MCF 10A (cell line): ENCODE measurements at regions not wholly inside any gene's neighbourhood (a gene's known extent, or its start where the extent isn't known, plus 50 kb on each side); places are given as distances from the start of the nearest gene placed in this dataset.

Source experiments
- BruUV-seq: library from RNA; stranded (reverse); fragments of 400-500 nt; replicated peaks from 2 replicates; lab custom pipeline; 2021; lab: Mats Ljungman, UMichigan
- CTCF ChIA-PET: fragments of 300-600 bp; sonication (Branson Sonifier 250); formaldehyde crosslinking; extraction: SDS; loops from one replicate; lab custom pipeline; 2021; ENCODE audit warnings: antibody characterized with exemption, inconsistent platforms; lab: Yijun Ruan, JAX
- POLR2A ChIA-PET: fragments of 300-600, 350-650 bp; sonication (Branson Sonifier 250); formaldehyde crosslinking; extraction: SDS; loops from one replicate; lab custom pipeline; 2020; ENCODE audit warnings: antibody characterized with exemption, inconsistent platforms; lab: Yijun Ruan, JAX
- DNase-seq: peaks from one replicate; pipeline ENCODE4 v3.0.0-alpha.2; 2018; ENCODE audit not compliant: unreplicated experiment
- H3K27ac Mint-ChIP-seq: one replicate; pipeline ENCODE4 v1.8.0; 2022; ENCODE audit warnings: mild to moderate bottlenecking, low read depth, mixed read lengths; ENCODE audit not compliant: unreplicated experiment
- H3K27me3 Mint-ChIP-seq: one replicate; pipeline ENCODE4 v1.8.0; 2022; ENCODE audit warnings: mixed read lengths; ENCODE audit not compliant: insufficient read depth, unreplicated experiment
- H3K36me3 Mint-ChIP-seq: one replicate; pipeline ENCODE4 v1.8.0; 2022; ENCODE audit warnings: mild to moderate bottlenecking, moderate library complexity, mixed read lengths; ENCODE audit not compliant: insufficient read depth, unreplicated experiment
- H3K4me1 Mint-ChIP-seq: one replicate; pipeline ENCODE4 v1.8.0; 2022; ENCODE audit warnings: mixed read lengths; ENCODE audit not compliant: insufficient read depth, unreplicated experiment
- H3K4me3 Mint-ChIP-seq: one replicate; pipeline ENCODE4 v1.8.0; 2022; ENCODE audit warnings: mild to moderate bottlenecking, moderate library complexity, mixed read lengths; ENCODE audit not compliant: unreplicated experiment
- H3K9me3 Mint-ChIP-seq: one replicate; pipeline ENCODE4 v1.8.0; 2022; ENCODE audit warnings: mixed read lengths; ENCODE audit not compliant: unreplicated experiment
- CTCF ChIP-seq: fragments of 200-600 bp; IDR thresholded peaks from one replicate; pipeline ENCODE4 v1.8.0; 2022; ENCODE audit warnings: antibody characterized with exemption, mild to moderate bottlenecking; ENCODE audit not compliant: unreplicated experiment
- intact Hi-C: fragments of 100-400 bp; cut with micrococcal nuclease; formaldehyde crosslinking; loops from 2 replicates; pipeline ENCODE4 v1.14.1; 2022

GRCh38 chr14:47857646-47858045 is 182.2 kb upstream of the MDGA2 start:
- intact Hi-C loops = no loop called here
- H3K36me3 Mint-ChIP-seq = no peaks in the 10 kb centered on the region
- no TSS peak for BruUV-seq
- H3K4me1 Mint-ChIP-seq = peaks cover 9% of the 10 kb centered on the region
- no peak overlapping the region for H3K27ac Mint-ChIP-seq
- no peaks in the 10 kb centered on the region for H3K27me3 Mint-ChIP-seq
- no peak for TF ChIP-seq CTCF
- DNase-seq = no peak
- ChIA-PET POLR2A (no interaction called here), CTCF (no interaction called here)
- H3K9me3 Mint-ChIP-seq = no peaks in the 10 kb centered on the region
- H3K4me3 Mint-ChIP-seq = no peak overlapping the region

GRCh38 chr14:47852278-47852677 is 176.9 kb upstream of the MDGA2 start:
- no peak for TF ChIP-seq CTCF
- H3K4me1 Mint-ChIP-seq = peaks cover under 1% of the 10 kb centered on the region
- intact Hi-C loops = no loop called here
- H3K9me3 Mint-ChIP-seq = no peaks in the 10 kb centered on the region
- no peak overlapping the region for H3K27ac Mint-ChIP-seq
- no peaks in the 10 kb centered on the region for H3K36me3 Mint-ChIP-seq
- POLR2A ChIA-PET = no interaction called here
- BruUV-seq = no TSS peak
- no peak overlapping the region for H3K4me3 Mint-ChIP-seq
- no peak for DNase-seq
- CTCF ChIA-PET = no interaction called here
- H3K27me3 Mint-ChIP-seq = no peaks in the 10 kb centered on the region

DNA sequence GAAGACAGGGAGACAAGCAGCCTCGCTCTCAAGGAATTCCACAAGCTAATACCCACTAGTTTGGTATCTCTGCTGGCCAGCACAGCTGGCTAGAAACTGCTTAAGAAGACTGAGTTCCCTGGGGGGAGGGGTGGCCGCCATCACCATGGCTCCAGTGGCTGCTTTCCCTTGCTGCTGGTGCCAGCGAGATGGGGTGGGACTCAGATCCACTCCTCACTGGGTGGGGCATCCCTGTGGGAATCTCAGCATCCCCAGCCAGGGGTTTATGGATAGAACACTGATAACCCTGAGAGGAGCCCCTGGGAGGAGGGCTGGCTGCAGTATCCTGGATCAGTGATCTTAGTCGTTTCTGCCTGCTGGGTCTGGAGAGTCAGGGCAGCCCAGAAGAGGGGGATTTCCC is 170.6 kb upstream of the MDGA2 start:
- no TSS peak for BruUV-seq
- ChIA-PET POLR2A (no interaction called here), CTCF (no interaction called here)
- no peaks in the 10 kb centered on the region for H3K36me3 Mint-ChIP-seq
- TF ChIP-seq CTCF = no peak
- no peaks in the 10 kb centered on the region for H3K27me3 Mint-ChIP-seq
- H3K4me1 Mint-ChIP-seq = no peaks in the 10 kb centered on the region
- H3K9me3 Mint-ChIP-seq = no peaks in the 10 kb centered on the region
- H3K4me3 Mint-ChIP-seq = no peak overlapping the region
- no peak for DNase-seq
- intact Hi-C loops = no loop called here
- no peak overlapping the region for H3K27ac Mint-ChIP-seq

DNA sequence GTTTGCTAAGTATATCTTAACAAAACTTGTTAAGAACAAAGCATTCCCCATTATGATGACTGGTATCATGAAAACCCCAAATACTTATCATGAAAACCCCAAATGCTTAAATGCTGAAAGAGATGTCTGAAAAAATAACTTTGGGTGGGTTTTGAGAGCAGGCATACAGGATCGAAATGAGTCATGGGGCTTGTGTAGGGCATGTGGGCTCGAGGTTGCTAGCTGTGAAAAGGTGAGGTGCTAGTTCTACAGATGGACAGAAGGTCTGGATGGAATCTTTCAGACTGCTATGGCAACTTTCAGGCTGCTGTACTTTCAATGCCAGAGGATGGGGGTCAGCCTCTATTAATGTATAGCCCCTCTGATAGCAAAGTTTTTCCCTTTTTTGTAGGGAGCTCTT is 167.8 kb upstream of the MDGA2 start:
- BruUV-seq = no TSS peak
- H3K9me3 Mint-ChIP-seq = no peaks in the 10 kb centered on the region
- H3K36me3 Mint-ChIP-seq = no peaks in the 10 kb centered on the region
- ChIA-PET POLR2A (no interaction called here), CTCF (no interaction called here)
- DNase-seq = no peak
- no peak for TF ChIP-seq CTCF
- H3K27ac Mint-ChIP-seq = no peak overlapping the region
- no peaks in the 10 kb centered on the region for H3K27me3 Mint-ChIP-seq
- H3K4me3 Mint-ChIP-seq = no peak overlapping the region
- intact Hi-C loops = no loop called here
- no peaks in the 10 kb centered on the region for H3K4me1 Mint-ChIP-seq
